NCI-H2227 treated with DMSO at 0.1 percent for 48 hours (cell line): ENCODE measurements at regions not wholly inside any gene's neighbourhood (a gene's known extent, or its start where the extent isn't known, plus 50 kb on each side); places are given as distances from the start of the nearest gene placed in this dataset.

Experiments used
- DNase-seq: peaks from one replicate; lab custom pipeline; 2025; lab: John Stamatoyannopoulos, UW

DNA sequence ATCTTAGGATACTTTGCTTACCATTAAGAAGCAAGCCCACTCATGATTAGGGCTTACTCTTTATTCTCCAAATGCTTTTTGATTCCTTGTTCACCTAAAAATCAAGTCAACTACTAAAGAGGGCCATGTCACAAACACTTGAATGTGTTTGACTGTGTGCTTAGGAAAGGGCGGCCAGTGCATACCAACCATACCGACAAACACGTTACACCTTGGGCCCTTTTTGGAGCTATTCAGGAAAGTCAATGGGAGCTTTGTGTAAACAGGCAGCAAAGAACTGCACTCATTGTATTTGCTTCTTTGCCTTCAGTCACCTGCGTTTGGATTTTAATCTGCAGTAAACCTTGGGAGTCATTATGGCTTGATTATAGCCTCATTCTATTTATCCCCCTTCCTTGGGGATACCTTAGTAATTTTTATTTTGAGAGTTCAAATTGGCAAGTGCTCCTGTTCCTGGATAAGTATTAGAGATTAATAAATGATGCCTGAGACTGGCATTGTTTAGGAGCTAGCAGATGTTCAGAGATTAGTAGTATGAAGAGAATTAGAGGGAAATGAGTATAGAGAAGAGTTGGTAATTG, 102.6 kb upstream of the HDGFL1 start:
- no peak for DNase-seq

DNA sequence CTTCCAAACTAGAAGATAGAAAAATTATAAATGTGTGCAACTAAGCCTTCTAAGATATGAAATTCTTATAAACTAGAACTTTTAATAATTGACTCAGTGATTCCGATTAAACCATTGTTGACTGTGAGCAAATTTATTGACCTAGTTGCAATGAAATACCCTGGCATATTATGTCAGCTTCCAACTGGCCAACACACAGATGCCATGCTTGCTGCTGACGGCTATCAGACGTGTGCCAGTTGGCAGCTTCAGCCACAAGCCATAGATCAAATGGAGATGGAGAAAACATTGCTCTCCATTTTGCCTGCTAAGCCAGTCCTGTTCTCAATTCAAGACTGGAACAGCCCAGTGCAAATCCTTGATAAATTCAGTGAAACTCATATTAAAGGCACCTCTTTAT, 101.7 kb upstream of the HDGFL1 start:
- no peak for DNase-seq

DNA sequence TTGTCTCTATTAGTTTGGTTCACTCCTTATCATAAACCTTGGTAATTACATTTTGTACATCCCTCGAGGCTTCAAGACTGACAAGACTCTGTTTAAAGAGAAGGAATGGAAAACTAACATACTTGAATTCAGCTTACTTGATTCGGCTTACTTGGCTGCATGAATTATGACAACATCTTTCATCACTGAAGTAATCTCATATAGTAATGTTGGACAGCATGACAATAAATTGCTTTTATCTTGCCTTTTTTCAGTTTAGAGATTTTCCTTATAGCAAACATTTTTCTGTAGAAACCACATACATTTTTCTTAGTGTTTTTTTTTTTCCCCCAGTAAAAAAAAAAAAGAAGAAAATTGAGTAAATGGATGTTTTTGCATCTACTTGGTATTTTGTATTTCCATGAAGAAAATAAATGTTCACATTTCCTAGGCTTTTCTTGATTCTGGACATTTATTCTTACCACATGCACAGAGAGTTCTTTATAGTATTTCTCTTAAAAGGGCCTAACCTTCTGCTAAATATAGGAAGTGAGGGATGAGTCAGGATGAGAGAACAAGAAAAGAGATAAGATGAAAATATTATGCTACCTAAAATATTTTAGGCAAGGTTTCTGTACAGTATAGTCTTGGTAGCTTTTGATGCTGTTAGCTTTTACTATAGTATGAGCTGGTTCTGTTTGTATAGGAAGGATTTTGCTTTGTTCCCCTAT, 101.0 kb upstream of the HDGFL1 start:
- DNase-seq, result no peak

DNA sequence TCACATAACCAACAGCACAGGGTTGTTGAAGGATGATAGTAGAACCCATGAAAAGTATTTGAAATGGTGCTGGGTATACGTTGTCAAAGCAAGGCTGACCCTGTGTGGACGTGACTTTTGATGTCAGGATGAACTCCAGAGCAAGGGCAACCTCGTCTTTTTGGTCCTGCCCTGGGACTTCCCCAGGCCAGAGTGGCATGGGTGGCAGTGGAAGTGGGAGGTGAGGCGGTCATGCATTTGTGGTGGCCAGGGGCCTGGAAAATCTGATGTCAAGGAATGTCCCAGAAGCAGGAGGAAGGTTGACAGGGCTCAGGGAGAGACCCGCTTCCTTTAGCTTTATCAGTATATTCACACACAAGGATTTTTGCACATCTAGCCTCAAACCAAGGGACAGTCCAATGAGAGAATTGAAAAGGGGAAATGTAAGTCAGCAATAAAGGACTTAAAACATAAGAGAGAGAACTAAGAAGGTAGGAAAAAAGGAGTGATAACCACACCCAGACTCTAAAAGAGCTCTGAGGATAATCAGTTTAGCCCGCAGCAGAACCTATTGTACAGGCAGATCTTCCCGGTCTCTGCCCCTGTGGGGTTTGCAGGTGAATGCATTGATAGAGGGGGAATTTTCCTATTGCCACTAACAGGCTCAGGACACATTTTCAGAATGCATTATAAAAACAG, 98.8 kb upstream of the HDGFL1 start:
- no peak for DNase-seq

DNA sequence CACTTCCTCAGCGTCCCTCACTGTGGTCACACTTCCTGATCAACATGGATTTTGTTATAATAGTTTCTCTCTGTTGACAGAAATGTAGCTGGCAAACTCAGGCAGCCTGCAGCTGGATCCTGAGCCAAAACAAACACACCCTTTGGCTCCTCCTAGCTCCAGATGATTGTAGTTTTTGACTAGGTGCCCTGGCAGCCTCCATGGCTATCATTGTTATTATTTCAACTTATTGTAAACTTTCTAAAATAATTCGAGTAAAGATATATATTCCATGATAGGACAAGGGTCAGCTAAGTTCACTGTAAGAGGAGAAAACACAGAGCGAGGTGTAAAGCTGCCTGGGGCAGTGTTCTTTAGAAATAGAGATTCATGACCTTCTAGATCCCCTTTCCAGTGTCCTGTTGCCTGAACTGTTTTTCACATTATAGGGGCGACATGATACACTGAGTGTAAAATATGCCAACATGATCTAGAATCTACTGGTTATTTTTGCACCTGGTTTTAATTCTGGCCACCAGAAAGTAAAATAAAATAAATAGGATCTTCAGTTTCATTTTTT, 98.2 kb upstream of the HDGFL1 start:
- DNase-seq, result no peak

DNA sequence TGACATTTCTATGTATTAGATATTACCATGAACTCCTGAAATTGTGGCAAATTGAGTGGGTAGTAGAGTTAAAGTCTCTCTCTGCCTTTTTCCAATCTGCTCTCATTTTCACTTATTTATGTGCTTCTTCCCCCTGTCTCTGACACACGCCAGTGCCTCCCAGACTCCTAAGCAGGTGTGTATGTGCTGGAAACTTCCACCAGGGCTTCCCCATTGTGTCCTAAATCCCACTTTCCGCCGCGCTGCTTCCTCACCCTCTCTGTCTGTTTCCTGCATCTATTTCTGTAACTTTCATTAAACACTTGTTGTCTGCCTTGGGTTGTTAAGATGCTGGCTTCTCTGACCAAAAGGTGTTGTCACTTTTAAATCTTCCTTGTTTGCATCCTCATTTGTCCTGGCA, 97.6 kb upstream of the HDGFL1 start:
- DNase-seq, result no peak

DNA sequence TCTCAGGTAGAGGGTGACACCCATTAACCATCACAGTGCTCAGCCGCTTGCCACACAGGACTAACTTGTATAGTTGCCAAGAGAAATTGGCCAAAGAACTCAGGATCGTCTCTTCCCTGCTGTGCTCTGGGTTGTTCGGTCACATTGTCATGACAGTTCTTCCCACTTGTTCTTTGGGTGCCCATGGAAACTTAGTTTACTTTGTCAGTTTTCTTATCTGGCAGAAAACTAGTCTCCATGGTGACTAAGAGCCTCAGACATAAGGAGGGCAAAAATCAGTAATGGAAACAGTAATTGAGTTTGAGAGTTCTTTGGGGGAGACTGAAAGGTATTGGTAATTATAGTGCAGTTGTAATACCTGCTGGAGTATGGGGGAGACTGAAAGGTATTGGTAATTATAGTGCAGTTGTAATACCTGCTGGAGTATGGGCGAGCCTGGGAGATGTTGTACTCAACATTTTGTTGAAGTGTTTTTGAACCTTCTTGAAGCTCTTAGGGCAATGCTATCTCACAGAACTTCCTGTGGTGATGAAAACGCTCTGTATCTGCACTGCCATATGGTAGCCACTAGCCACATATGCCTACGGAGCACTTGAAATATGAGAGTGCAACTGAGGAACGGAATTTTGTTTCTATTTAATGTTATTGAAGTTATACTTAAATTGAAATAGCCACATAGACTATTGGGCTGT, 95.2 kb upstream of the HDGFL1 start:
- no peak for DNase-seq

DNA sequence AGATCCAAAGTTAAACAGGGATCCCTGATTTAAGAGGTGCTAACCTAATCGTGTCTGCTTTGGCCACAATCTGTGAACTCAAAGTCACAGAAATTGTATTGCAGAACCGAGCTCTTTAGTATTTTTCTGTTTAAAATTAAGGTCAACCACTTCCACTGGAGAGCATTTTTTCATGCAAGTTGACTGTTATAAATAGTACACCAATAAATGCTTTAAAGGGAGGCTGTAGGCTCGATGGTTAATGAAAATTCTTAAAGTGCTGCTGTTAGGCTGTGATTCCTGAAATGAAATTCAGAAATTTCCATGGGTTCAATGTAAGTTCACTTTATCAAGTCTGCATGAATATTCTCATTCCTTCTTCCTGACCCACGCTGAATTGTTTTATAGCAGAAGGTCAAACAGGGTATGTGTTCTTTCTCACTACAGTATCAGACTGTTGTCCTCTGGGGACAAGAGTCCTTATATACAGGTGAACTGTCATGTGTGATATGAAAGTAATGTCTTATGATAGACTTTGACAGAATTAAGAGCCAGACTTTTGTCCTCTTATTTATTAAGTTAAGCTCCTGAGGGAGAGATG, 92.5 kb upstream of the HDGFL1 start:
- DNase-seq, result no peak

DNA sequence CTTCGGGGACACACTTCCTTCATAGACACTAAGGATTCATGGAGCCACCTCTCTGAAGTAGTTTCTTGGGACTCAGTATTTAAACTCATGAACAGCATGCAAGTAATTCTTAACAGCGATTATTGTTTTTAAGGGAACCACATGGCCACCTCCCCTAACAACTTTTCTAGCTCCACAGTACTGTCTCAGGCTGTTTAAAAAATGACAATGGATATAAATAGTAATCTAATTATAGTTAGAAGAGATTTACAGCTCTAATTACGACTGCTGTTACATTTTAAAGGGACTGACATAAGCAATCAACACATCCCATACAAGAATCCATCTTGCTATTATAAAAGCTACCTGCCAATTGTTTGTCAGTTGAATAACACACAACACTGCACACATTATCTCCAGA, 72.1 kb upstream of the HDGFL1 start:
- no peak for DNase-seq

DNA sequence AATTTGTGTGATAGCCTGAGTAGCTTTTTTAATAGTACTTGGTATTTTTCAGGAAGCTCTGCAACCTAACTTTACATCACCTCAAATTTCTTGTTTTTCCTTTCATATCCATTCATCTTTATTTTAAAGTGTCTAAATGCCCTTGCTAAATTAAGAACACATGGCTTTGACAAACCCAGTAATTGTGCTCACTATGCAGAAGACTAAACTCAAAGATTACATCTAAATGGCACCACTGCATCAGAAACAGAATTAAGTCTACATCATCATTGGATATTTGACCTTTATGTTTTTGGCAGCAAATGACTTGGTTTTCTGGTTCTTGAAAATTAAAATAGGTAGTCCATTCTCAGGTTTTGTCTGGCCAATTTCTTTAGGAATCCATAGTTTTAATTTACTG, 69.6 kb upstream of the HDGFL1 start:
- DNase-seq, result no peak

DNA sequence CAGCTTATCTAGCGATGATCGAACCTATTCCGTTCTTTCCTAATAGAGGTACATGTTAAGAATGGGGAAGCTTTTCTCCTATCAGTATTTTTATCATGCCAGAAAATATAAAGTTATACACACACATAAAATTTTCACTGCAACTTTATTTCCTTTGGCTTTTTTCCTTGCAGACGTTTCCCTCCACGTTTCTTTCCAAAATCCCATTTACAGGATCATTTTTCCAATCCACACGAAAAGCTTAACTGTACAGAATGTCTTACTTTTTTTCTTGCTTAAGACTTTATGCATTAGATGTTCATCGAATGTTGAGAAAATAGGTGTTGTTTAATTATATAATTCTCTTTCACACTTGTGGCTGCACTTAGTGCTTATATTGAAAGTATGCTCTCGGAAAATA, 62.9 kb upstream of the HDGFL1 start:
- no peak for DNase-seq

DNA sequence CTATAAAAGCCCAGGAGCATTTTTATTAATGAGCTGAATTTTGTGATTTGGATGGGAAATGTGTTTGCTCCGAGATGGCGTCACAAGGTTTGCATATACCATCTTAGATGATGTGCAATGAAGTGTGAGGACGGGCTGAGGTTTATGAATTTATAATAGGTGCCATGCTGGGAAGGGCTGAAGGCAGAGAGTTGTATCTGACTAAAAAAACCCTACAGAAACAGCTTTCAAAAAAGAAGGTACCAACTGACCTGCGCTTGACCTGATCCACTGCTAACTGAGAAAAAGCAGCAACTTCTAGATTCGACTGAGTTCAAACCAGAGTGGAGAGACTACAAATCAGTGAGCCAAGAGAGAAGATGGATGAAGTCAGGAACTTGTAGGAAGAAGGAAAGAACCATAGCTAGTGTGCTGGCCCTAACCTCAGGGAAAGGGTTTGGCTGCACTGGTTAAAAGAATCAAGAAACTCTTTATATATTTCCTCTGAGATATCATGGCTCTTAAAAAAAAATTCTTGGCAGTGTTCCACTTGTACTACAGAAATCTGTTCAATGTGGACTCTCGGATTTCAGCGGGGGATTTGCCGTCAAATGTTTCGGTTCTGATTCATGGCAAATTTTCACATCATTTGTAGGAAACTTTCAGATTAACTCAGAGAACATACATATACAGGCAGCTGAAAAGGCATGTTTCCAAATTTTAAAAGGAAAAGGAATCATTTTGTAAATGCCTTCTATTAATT, 56.5 kb upstream of the HDGFL1 start:
- no peak for DNase-seq

DNA sequence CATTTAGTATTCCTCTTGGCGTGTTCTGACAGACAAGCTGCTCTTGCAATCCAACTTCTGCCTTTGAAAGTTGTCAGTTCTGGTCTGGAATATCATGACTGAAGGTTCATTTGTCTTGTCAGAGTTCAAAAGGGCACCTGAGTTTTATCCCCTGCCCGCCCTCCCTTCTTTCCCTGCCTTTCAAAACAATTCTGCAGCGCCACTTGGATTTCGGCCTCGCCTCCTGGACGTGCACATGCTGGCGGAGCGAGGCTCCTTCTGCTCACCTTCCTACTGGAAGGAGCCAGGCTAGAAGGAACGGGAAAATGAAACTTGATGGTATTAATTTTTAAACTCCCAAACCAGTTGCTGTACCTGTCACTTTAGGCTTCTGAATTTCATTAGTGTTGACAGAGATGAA, 55.7 kb upstream of the HDGFL1 start:
- no peak for DNase-seq

DNA sequence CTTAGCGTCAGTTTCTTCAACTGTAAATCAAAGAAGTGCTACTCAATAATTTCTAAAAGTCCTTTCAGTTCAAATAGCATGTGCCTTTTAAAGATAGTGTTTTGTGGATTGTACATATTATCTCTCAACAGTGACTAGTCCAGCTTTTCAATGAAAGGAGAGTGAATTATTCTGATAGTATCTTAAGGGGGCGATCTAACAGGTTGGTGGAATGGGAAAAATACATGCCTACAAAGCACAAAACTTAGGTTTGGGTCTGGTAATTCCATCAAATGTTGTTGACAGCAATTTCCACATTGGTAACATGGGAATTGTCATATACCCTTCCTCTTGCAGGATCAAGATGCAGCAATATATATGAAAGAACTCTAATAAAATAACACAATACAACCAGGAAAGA, 50.1 kb upstream of the HDGFL1 start:
- DNase-seq, result no peak
